ENCODE measurements at regions not wholly inside any gene's neighbourhood (a gene's known extent, or its start where the extent isn't known, plus 50 kb on each side); places are given as distances from the start of the nearest gene placed in this dataset.
A peak's percentile ranks its signal among the peaks of the same experiment; 100 is the strongest.
"Not testable (repeated sequence)": the region's sequence is repeated elsewhere in the genome, so short reads cannot be mapped to it uniquely, and the experiment has no call there.

GRCh38 chr6:115016593-115016992, 673.8 kb upstream of the HS3ST5 start:
- DNase-seq: no peak

- no peak for DNase-seq
Measured at GRCh38 chr6:115004982-115005381, 662.2 kb upstream of the HS3ST5 start.

- no peak for DNase-seq
Measured at GRCh38 chr6:115004204-115004603, 661.4 kb upstream of the HS3ST5 start.

- no peak for DNase-seq
Measured at GRCh38 chr6:115001731-115002350, 659.0 kb upstream of the HS3ST5 start.

- DNase-seq: no peak
Measured at GRCh38 chr6:115000736-115001135, 657.9 kb upstream of the HS3ST5 start.

- DNase-seq: no peak
Measured at GRCh38 chr6:114998492-114998891, 655.7 kb upstream of the HS3ST5 start.

- DNase-seq: no peak
Measured at GRCh38 chr6:114997813-114998292, 655.0 kb upstream of the HS3ST5 start.

GRCh38 chr6:114995526-114995925, 652.7 kb upstream of the HS3ST5 start:
- no peak for DNase-seq

GRCh38 chr6:114989279-114989964, 646.6 kb upstream of the HS3ST5 start:
- DNase-seq: no peak

GRCh38 chr6:114987281-114987680, 644.5 kb upstream of the HS3ST5 start:
- no peak for DNase-seq

- no peak for DNase-seq
Measured at GRCh38 chr6:114955363-114955762, 612.5 kb upstream of the HS3ST5 start.

GRCh38 chr6:114952229-114952628, 609.4 kb upstream of the HS3ST5 start:
- no peak for DNase-seq

GRCh38 chr6:114945392-114945791, 602.6 kb upstream of the HS3ST5 start:
- DNase-seq: no peak

GRCh38 chr6:114941078-114941477, 598.3 kb upstream of the HS3ST5 start:
- no peak for DNase-seq

- no peak for DNase-seq
Measured at GRCh38 chr6:114940181-114940580, 597.4 kb upstream of the HS3ST5 start.

- no peak for DNase-seq
Measured at GRCh38 chr6:114939630-114940029, 596.8 kb upstream of the HS3ST5 start.

GRCh38 chr6:114936080-114936479, 593.3 kb upstream of the HS3ST5 start:
- DNase-seq: no peak

GRCh38 chr6:114934079-114934478, 591.3 kb upstream of the HS3ST5 start:
- no peak for DNase-seq

GRCh38 chr6:114928731-114929130, 585.9 kb upstream of the HS3ST5 start:
- not testable (repeated sequence) for DNase-seq

- no peak for DNase-seq
Measured at GRCh38 chr6:114906096-114906495, 563.3 kb upstream of the HS3ST5 start.

GRCh38 chr6:114897536-114897935, 554.7 kb upstream of the HS3ST5 start:
- DNase-seq: no peak

GRCh38 chr6:114892211-114892610, 549.4 kb upstream of the HS3ST5 start:
- DNase-seq: no peak

- DNase-seq: no peak
Measured at GRCh38 chr6:114888241-114888640, 545.4 kb upstream of the HS3ST5 start.

GRCh38 chr6:114886670-114887436, 544.0 kb upstream of the HS3ST5 start:
- peak; percentile 14 for DNase-seq
